SHP77 (cell line): ENCODE measurements at regions not wholly inside any gene's neighbourhood (a gene's known extent, or its start where the extent isn't known, plus 50 kb on each side); places are given as distances from the start of the nearest gene placed in this dataset.
"Not testable (repeated sequence)": the region's sequence is repeated elsewhere in the genome, so short reads cannot be mapped to it uniquely, and the experiment has no call there.

Experiments used
- DNase-seq, 2 experiments: peaks; one replicate each; lab custom pipeline; 2025; lab: John Stamatoyannopoulos, UW

- no peak for DNase-seq
These were observed 577.9 kb downstream of the IPMK start for GRCh38 chr10:57689596-57690297.

GRCh38 chr10:57679916-57680315 lies 587.8 kb downstream of the IPMK start:
- DNase-seq, result no peak

GRCh38 chr10:57675125-57675524 lies 592.6 kb downstream of the IPMK start:
- no peak for DNase-seq

- DNase-seq, result no peak
These were observed 594.2 kb downstream of the IPMK start for GRCh38 chr10:57673446-57673960.

GRCh38 chr10:57664815-57665214 lies 602.9 kb downstream of the IPMK start:
- DNase-seq, result no peak

GRCh38 chr10:57663401-57663800 lies 604.3 kb downstream of the IPMK start:
- DNase-seq, result no peak

GRCh38 chr10:57661206-57661605 lies 606.5 kb downstream of the IPMK start:
- no peak for DNase-seq

GRCh38 chr10:57657164-57657765 lies 610.4 kb downstream of the IPMK start:
- DNase-seq, result peak in 1 of 2 experiments; percentile 6

- DNase-seq, result no peak
These were observed 612.8 kb downstream of the IPMK start for GRCh38 chr10:57654856-57655255.

GRCh38 chr10:57645108-57645507 lies 622.6 kb downstream of the IPMK start:
- not testable (repeated sequence) for DNase-seq

GRCh38 chr10:57638411-57638810 lies 629.3 kb downstream of the IPMK start:
- DNase-seq, result no peak

GRCh38 chr10:57628592-57629284 lies 639.0 kb downstream of the IPMK start:
- DNase-seq, result no peak

- DNase-seq, result no peak
These were observed 640.0 kb downstream of the IPMK start for GRCh38 chr10:57627642-57628178.

- DNase-seq, result no peak
These were observed 642.7 kb downstream of the IPMK start for GRCh38 chr10:57624856-57625592.

GRCh38 chr10:57624066-57624465 lies 643.6 kb downstream of the IPMK start:
- DNase-seq, result no peak

GRCh38 chr10:57621466-57621865 lies 646.2 kb downstream of the IPMK start:
- DNase-seq, result no peak

GRCh38 chr10:57605948-57606485 lies 661.7 kb downstream of the IPMK start:
- DNase-seq, result no peak

- no peak for DNase-seq
These were observed 668.3 kb downstream of the IPMK start for GRCh38 chr10:57599440-57599839.

- no peak for DNase-seq
These were observed 673.6 kb downstream of the IPMK start for GRCh38 chr10:57593983-57594573.

GRCh38 chr10:57579926-57580325 lies 687.8 kb downstream of the IPMK start:
- DNase-seq, result peak; percentile 2 to 23

GRCh38 chr10:57562211-57562610 lies 705.5 kb downstream of the IPMK start:
- no peak for DNase-seq
